ENCODE measurements at regions not wholly inside any gene's neighbourhood (a gene's known extent, or its start where the extent isn't known, plus 50 kb on each side); places are given as distances from the start of the nearest gene placed in this dataset.

DNA sequence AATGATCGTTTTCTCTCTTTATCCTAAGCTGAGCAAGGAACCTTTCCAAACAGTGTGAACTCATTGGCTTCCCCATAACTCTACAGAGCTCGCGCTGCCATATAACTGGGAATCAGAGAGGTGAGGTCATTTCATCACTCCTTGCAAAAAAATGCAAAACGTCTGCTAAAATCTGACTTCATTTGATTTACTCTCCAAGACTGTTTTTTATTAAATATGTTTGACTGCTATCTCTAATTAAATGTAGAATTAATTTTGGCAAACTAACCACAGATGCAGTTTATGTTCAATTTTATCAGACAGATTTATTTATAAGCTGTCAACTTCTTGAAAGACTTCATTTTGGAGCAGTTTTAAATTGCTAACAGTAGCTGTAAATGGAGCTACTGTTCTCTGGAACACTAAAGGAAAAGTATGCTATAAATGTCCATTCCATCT, 131.6 kb upstream of the SOX5 start:
- peak; percentile 38 for DNase-seq (ENCODE audit: low read depth)

DNA sequence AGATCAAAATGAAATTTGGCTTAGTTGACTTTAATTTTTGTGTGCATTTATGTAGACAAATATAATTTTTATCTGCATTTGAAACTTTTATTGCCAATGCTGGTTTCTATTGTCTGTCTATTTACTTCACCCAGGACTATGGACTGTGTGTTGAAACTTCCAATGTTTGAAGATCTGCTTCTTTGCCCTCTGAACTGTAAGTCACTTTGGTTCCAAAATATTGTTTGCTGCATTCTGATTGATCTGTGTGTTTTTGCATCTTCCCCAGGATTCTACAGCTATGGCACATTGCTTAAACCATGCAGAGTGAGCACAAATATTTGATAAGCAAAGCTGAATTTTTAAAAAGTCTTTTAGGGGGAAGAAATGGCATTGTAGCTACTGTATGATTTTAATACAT, 131.0 kb upstream of the SOX5 start:
- DNase-seq (ENCODE audit: low read depth), result no peak

DNA sequence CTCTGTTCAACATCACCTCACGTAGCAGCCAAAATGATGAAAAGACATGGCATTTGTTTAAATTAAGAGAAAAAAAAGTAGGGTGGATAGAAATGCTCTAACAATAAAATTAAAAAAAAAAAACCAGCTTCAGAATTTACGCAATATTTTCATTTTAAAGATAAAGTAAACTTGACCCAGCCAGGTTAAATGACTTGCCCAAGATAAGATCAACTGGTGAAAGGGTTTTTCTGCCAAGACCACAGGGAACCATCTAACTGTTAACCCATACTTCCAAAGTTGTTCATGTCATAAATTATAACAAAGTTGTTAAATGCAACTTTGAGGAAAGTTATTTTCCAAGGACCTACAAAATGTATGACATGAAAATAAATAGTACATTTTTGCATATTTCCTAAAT, 129.6 kb upstream of the SOX5 start:
- DNase-seq (ENCODE audit: low read depth), result peak; percentile 57

DNA sequence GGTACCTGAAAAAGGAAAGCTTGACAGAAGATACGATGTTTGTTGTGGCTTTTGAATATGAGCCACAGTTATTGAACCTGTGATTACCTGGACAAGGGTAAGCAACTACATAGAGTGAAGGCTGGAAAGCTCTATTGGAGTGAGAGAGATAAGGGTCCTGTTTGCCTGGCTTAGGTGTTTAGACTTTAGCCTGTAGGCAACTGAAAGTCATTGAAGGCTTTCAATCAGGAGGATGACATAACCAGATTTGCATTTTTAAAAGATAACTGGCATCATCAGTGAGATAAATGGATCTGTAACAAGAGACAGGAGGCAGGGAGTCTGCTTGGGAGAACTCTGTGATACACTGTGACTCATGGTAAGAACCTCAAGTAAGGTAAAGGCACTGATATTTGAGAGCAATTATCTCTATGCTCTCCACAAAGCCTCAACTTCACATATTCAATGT, 128.9 kb upstream of the SOX5 start:
- DNase-seq (ENCODE audit: low read depth), result peak; percentile 70

DNA sequence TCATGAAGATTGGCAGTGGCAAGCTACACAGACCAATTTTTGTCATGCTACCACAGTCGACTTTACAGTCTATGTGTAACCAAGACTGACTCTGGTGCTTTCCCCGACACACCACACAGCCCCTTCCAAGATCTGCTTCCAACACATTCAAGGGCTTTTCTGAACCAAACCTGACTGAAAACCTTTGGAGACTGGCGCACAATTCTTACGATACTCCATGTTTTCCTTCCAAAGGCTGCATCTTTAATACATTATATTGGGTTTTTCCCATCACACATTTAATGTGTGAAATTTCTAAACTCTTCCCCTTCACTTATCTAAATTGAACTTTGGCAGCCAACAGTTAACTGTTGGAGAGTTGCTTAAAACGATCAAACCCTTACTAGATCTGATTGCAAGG, 127.7 kb upstream of the SOX5 start:
- DNase-seq (ENCODE audit: low read depth), result no peak

DNA sequence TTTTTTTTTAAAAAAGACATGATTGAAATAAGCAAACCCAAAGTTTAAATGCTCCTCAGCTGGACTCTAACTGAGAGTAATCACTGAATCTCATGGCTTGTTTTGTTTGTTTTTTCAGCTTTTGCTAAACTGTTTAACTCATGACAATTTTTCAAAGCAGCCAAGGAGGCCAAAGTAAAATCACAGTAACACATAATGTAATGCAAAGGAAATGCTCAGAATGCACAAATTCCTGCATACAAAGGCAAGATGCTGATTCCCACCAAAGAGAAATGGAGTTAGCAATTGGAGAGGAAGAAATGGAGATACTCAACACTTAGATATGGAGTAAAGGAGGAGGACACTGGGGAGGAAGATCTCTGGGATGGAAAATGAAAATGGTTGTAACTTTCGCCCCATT, 126.2 kb upstream of the SOX5 start:
- DNase-seq (ENCODE audit: low read depth), result no peak

DNA sequence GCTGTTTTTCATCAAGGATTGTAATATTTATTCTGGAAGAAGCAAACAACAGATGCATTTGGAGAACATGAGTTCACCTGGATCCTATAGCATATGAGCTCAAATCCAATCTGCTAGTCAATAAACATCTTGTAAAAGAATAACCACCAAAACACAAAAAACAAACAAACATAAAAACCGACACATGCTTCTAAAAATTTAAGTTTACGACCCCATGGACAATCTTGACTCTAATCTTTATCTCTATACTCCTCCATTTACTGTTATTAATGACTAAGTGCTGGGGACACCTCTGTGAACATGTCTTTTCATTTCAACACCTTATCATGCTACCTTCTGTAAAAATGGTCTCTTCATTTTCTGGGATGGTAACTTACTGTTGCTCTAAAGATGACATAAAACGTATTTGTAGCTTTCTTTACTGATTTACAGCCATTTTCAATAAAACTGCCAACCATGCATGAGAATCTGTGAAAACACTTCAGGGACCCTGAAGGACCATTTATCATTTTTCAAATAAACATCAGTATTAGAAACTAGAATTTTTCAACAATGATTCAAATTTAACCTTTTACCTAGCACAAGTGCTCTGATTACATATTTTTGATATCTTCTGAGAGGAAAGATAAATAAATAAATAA, 123.8 kb upstream of the SOX5 start:
- DNase-seq (ENCODE audit: low read depth), result no peak

DNA sequence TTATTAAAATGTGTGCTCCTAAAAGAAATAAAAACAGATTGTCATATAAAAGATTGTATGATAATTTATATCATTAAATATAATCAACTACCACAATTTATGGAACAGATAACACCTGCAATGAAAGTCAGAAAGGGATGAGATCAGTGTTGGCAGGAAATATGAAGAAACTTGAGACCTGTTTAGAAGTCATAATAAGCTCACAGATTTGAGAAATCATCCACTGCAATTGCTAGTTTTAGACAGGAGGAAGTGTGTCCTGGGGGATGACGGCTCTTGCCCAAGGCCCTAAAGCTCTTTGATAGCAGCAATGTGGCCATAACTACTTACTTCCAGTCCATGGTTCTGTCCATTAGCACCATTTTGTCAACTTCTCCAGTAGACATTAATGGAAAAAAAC, 122.8 kb upstream of the SOX5 start:
- no peak for DNase-seq (ENCODE audit: low read depth)

DNA sequence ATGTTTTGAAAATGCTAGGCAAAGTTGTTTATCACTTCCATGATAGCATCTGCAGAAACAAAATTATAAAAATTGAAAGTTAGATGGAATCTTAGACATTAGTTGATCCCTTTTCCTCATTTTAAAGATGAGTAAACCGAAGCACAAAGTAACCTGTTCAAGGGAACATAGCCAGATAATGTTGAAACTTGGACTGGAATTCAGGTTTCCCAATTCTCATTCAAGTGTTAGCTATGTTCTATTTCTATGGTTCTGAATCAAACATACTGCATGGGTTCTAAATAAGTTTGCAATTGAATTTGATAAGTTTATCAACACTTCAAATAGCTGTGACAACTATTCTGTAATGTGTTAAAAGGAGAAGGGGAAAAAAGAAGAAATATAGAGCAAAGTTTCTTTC, 122.4 kb upstream of the SOX5 start:
- DNase-seq (ENCODE audit: low read depth), result no peak

DNA sequence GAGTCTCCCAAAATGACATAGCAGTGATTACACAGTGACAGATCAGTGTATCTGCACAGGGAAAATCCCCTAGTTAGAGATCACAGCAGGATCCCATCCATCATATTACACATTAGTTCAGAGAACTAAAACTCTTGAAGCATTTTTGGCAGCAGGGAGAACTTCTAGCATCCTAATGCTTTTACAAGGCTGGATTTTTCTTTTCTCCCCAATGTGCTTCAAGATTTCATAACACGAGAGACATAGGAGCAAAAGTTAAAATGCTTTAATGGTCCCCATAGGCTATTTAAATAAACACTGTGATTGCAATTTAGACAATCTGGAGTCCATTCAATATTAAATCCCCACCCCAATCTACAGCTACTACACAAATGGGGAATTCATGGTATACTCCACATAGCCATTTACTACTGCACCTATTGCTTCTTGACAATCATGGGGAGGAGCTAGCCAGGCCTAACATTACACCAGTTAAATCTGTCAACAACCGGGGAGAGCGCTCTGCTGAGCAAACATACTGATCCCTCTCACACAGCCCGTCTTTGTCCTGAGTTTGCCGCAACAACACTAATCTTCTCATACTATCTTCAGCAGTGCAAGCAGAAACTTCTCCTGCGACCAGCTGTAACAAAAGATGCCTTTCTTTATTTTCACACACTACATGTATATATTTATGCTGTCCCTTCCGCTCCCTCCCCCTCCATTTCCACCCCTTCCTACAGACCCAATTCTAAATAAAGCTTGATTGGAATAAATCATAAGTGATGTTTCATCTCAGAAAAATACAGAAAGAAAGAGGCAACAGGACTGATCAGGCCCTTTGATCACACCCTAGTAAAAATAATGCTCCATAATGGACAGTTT, 120.3 kb upstream of the SOX5 start:
- no peak for DNase-seq (ENCODE audit: low read depth)

DNA sequence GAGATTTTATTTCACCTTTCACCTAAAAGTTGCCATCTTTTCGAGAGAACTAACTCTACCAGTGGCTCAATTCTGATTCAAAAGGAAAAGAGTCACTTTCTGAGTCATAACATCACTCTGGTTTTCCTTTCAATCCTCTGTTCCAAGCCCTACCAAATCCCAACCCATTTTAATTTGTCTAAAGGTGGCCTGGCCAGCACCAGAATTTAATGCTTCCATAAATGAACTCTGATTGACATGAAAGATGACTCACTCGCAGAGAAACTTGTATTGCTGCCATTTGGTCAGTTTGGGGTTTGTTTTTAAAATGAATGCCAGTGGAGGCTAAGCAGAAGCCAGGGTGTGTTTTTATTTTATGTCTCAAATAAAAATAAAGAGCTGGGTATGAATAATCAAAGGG, 117.4 kb upstream of the SOX5 start:
- DNase-seq (ENCODE audit: low read depth), result peak; percentile 96

DNA sequence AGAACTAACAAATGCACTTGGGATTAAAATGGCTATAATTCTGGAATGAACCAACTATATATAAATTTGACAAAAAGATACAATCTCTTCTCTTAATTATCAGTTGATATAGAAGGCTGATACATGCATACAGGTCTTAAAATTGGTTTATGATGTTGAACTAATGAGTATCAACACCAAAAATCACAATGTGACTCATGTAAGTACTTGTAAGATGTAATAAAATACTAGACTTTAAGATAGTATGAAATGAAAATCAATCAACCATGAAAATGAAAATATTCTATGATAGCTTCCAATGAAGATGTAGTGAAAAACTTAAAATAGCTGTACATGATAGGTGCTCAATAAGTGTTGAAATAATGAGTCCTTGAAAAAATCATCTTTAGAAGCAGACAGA, 116.6 kb upstream of the SOX5 start:
- no peak for DNase-seq (ENCODE audit: low read depth)

DNA sequence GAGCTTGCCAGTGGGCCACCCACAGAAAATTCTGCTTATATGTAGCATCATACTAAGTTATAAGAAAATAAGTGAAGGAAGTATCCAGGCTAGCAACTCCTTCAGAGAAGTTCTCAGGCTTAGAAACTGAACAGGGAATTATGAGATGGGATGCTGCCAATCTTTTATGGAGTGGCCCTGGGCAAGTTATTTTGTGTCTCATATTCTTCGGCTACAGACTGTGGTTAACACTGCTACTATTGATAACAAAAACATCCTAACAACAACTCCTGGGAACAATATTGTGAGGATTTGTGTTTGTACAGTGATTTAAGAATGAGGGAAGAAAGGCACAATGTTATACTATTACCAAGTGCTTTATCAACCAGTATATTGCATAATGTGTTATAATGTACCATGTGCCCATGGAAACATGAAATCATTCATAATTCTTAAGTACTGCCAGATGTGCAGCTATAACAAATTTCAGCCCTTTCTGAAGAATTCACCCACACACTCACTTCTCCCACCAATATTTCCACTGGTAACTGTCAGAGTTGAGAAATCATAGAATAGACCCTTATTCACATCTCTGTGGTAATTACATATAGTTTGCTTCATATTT, 113.3 kb upstream of the SOX5 start:
- DNase-seq (ENCODE audit: low read depth), result peak; percentile 58

DNA sequence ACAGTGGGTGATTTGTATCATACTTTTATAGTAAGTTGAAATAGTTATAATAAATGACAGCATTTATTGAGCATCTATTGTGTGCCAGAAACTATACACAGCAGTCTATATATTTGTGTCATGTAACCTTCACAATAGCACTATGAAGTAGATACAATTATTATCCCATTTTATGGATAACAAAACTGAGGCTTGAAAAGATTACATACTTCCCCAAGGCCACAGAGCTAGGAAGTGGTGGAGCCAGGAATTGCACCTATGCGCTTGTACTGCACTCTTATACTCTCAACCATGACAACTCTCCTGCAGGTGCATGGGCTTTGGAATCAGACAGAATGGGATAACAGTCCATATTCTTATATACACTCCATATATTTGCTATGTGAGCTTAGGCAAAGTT, 110.6 kb upstream of the SOX5 start:
- no peak for DNase-seq (ENCODE audit: low read depth)

DNA sequence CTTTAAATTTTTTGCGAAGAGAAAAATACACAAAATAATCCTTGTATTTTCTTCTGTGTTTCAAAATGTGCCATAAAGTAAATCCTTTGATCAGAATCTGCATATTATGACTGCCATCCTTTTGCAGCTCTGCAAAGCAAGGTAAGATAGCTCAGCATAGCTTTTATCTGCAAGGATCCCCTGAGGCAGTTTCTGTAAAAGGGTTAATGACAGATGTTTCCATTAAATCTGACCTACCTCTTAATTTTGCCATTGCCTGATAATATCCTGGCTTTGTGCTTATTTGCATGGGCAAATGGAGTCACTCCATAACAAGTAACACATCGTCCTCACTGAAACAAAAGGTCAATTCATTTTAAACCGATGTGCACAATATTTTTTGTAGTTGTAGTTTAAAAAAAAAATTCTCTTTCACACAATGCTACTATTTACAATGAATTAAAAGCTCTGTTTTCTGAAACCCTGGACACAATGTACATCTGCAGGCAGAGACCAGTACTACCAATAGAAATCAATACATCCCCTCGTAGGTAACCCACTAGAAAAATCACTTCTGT, 108.5 kb upstream of the SOX5 start:
- no peak for DNase-seq (ENCODE audit: low read depth)

DNA sequence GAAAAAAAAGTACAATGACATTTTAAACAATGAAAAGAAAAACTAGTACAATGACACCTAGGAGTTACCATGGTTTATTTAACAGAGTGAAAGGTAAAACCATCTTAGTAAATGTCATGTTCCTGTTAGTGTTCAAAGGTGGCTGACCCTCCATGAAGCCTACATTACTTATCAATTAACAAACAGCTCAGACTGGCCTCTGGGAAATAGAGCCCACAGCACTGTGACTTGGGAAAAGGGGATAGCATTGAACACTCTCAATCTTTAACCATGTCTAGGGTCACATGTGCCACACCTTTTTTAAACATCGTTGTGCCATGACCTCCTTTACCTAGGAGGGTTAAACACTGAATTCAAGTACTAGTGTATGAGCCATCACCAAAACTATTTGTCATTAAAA, 106.3 kb upstream of the SOX5 start:
- no peak for DNase-seq (ENCODE audit: low read depth)

DNA sequence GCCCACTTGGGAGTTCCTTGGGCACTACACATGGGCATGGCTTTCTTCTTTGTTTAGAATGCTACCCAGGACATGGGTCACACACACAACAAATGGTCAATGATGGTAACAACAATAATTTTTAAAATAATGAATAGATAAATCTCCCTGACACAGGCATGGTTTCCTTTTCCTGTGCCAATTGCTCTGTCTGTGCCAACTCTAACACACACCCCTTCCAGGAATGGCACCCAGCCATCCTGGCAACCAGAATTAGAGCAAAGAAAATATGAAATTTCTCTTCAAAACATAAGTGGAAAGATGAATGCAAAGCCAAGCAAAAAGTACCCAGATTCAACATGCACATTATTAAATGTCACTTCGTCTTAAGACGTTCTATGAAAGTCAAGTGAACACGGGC, 104.9 kb upstream of the SOX5 start:
- DNase-seq (ENCODE audit: low read depth), result no peak

DNA sequence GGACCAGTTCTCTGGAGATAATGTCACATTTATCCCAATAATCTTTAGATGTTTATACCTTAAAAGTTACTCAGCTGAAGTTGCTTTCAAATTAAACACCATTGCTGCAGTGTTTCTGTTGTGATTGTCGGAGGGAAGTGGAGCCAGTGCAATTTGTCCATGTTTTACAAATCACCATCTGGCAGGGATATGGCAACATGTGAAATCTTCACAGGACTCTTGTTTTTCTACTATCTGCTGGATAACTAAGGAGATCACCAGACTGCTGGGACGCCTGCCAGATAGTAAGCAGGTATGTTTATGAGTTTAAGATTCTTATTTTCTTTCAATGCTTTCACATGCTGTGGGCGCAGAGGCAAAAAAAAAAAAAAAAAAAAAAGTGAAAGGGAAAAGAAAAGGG, 100.3 kb upstream of the SOX5 start:
- DNase-seq (ENCODE audit: low read depth), result no peak

DNA sequence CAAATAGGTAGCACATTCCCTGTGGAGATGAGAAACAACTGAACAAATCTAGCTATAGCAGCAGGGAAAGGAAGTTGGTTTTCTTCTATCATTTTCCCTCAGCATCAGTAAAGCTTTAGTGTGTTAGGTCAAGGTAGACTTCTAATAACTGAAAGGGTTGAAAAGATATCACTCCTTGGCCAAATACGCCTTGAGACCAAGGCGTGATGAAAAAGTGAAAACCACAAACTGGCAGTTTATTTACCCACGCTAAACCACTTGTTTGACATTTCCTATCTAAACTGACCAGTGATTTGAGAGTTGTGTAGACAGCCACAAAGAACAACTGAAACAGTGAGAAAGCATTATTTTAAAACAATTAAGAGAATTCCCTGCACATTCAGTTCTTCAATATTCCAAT, 99.6 kb upstream of the SOX5 start:
- DNase-seq (ENCODE audit: low read depth), result peak; percentile 16

DNA sequence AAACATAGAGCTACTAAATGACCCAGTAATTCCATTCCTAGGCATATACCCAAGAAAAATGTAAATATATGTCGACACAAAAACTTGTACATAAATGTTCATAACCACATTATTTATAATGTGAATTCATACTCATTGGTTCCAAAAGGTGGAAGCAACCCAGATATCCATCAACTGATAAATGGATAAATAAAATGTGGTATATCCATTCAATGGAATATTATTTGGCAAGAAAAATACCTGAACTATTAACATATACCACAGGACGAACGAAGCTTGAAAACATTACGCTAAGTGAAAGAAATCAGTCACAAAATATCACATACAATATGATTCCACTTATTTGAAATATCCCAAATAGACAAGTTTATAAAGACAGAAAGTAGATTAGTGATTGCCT, 99.0 kb upstream of the SOX5 start:
- no peak for DNase-seq (ENCODE audit: low read depth)

DNA sequence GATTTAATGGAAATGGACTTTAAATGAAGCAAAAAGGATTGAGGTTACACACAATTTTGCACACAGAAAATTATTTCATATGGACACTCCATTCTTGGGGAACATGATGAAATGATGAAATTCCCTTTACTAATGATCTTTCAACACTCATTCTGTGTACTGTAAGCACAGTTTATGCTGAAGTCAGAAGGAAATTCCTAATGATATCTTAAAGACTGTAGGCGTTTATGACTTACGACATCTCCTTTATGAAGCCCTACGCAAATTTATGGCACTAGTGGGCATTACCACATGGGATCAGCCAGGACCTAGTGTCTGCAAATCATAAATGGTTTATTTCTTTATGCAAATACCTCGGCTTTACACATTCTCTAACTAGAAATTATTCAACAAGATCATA, 97.9 kb upstream of the SOX5 start:
- DNase-seq (ENCODE audit: low read depth), result no peak

DNA sequence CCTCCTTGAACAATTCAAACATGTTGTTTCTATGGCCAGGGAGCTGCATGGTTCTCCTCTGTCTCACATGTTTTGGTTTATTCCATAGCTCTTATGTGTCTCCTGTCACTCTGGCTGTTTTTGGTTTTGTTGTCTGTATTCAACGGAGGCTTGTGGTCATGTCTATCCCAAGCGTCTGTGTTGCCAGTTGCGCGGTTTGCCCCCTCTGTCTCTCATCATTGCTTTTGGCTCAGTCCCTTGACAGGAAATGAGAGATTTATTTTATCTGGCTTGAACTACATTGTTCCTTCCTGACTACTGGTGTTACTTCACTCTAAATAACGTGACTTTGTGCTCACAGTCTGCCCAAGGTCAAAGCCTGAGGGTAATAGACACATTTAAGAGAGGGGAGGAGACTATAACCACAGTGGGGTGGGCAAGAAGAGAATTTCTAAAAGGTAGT, 96.4 kb upstream of the SOX5 start:
- DNase-seq (ENCODE audit: low read depth), result peak; percentile 96
